GM23338 (cell line): ENCODE measurements at regions not wholly inside any gene's neighbourhood (a gene's known extent, or its start where the extent isn't known, plus 50 kb on each side); places are given as distances from the start of the nearest gene placed in this dataset.

Source experiments
- ATAC-seq: fragments of 200-7000 bp; cut with Tn5 transposase; 3 replicates; pipeline ENCODE4 v1.9.1; 2020
- DNase-seq: peaks from one replicate; pipeline ENCODE4 v3.0.0-alpha.2; 2015; ENCODE audit warnings: low spot score
- H2AFZ ChIP-seq: fragments of 200-600 bp; sonication (generic); 2 replicates; pipeline ENCODE4 v1.8.0; 2016; ENCODE audit warnings: antibody characterized with exemption, mild to moderate bottlenecking, moderate library complexity
- H3F3A ChIP-seq: fragments of 200-600 bp; sonication (generic); replicated peaks from 2 replicates; pipeline ENCODE4 v1.8.0; 2017; ENCODE audit warnings: antibody characterized with exemption, mixed run types, low read depth
- H3K27ac ChIP-seq: fragments of 200-600 bp; sonication (generic); 2 replicates; pipeline ENCODE4 v1.6.1; 2016; ENCODE audit warnings: low read depth
- H3K27me3 ChIP-seq: fragments of 200-600 bp; sonication (generic); 2 replicates; pipeline ENCODE4 v1.8.0; 2016; ENCODE audit warnings: mild to moderate bottlenecking, mixed run types, moderate library complexity; ENCODE audit not compliant: insufficient read depth
- H3K36me3 ChIP-seq: fragments of 200-600 bp; sonication (generic); 2 replicates; pipeline ENCODE4 v1.8.0; 2016; ENCODE audit warnings: mild to moderate bottlenecking; ENCODE audit not compliant: insufficient read depth
- H3K4me1 ChIP-seq: fragments of 200-600 bp; sonication (generic); 2 replicates; pipeline ENCODE4 v1.8.0; 2016; ENCODE audit warnings: mild to moderate bottlenecking, moderate library complexity; ENCODE audit not compliant: insufficient read depth
- H3K4me2 ChIP-seq: fragments of 200-600 bp; sonication (generic); 2 replicates; pipeline ENCODE4 v1.7.1; 2017; ENCODE audit warnings: mixed run types
- H3K4me3 ChIP-seq: fragments of 200-600 bp; sonication (generic); 2 replicates; pipeline ENCODE4 v1.6.1; 2016; ENCODE audit warnings: mixed run types
- H3K79me2 ChIP-seq: fragments of 200-600 bp; sonication (generic); replicated peaks from 2 replicates; pipeline ENCODE4 v1.8.0; 2017; ENCODE audit warnings: mild to moderate bottlenecking; ENCODE audit not compliant: insufficient read depth
- H3K9me2 ChIP-seq: fragments of 200-600 bp; sonication (generic); 2 replicates; pipeline ENCODE4 v1.8.0; 2017; ENCODE audit not compliant: insufficient read depth
- H4K20me1 ChIP-seq: fragments of 200-600 bp; sonication (generic); replicated peaks from 2 replicates; pipeline ENCODE4 v1.8.0; 2017; ENCODE audit warnings: mild to moderate bottlenecking; ENCODE audit not compliant: insufficient read depth
- H3K27ac Mint-ChIP-seq: 2 replicates; pipeline ENCODE4 v1.8.0; 2020; ENCODE audit warnings: inconsistent platforms, mild to moderate bottlenecking, moderate library complexity, mixed read lengths
- H3K27me3 Mint-ChIP-seq: 3 replicates; pipeline ENCODE4 v1.8.0; 2022; ENCODE audit warnings: low read depth, mild to moderate bottlenecking, moderate library complexity, mixed read lengths, inconsistent platforms; ENCODE audit not compliant: insufficient read depth, poor library complexity
- H3K36me3 Mint-ChIP-seq: 3 replicates; pipeline ENCODE4 v1.8.0; 2021; ENCODE audit warnings: low read depth, mild to moderate bottlenecking, inconsistent platforms, moderate library complexity, mixed read lengths
- H3K4me1 Mint-ChIP-seq: 3 replicates; pipeline ENCODE4 v1.8.0; 2020; ENCODE audit warnings: mild to moderate bottlenecking, inconsistent platforms, mixed read lengths
- H3K4me3 Mint-ChIP-seq: 3 replicates; pipeline ENCODE4 v1.8.0; 2021; ENCODE audit warnings: moderate library complexity, mild to moderate bottlenecking, inconsistent platforms, mixed read lengths
- H3K9me3 Mint-ChIP-seq: 3 replicates; pipeline ENCODE4 v1.8.0; 2020; ENCODE audit warnings: moderate library complexity, mild to moderate bottlenecking, inconsistent platforms, mixed read lengths
- EZH2 ChIP-seq: fragments of 200-600 bp; sonication (generic); IDR thresholded peaks from one replicate; pipeline ENCODE4 v1.8.0; 2017; ENCODE audit warnings: antibody characterized with exemption, mild to moderate bottlenecking, low read depth; ENCODE audit not compliant: unreplicated experiment
- EZH2phosphoT487 ChIP-seq: fragments of 200-600 bp; sonication (generic); IDR thresholded peaks from one replicate; pipeline ENCODE4 v1.8.1; 2018; ENCODE audit warnings: antibody characterized with exemption; ENCODE audit not compliant: unreplicated experiment
- ZNF114 ChIP-seq: fragments of 250-450 bp; sonication (Bioruptor Pico); IDR thresholded peaks from 2 replicates; pipeline ENCODE4 v1.5.0; 2020; ENCODE audit warnings: mild to moderate bottlenecking, moderate library complexity
- TF ChIP-seq, protein P1 (sequence below): fragments of 250-450 bp; sonication (Bioruptor Pico); IDR thresholded peaks from 2 replicates; pipeline ENCODE4 v1.5.0; 2020; ENCODE audit warnings: mild to moderate bottlenecking, moderate library complexity
- TF ChIP-seq, protein P2 (sequence below): IDR thresholded peaks from 2 replicates; pipeline ENCODE4 v1.6.1; 2016; ENCODE audit warnings: antibody characterized with exemption

DNA sequence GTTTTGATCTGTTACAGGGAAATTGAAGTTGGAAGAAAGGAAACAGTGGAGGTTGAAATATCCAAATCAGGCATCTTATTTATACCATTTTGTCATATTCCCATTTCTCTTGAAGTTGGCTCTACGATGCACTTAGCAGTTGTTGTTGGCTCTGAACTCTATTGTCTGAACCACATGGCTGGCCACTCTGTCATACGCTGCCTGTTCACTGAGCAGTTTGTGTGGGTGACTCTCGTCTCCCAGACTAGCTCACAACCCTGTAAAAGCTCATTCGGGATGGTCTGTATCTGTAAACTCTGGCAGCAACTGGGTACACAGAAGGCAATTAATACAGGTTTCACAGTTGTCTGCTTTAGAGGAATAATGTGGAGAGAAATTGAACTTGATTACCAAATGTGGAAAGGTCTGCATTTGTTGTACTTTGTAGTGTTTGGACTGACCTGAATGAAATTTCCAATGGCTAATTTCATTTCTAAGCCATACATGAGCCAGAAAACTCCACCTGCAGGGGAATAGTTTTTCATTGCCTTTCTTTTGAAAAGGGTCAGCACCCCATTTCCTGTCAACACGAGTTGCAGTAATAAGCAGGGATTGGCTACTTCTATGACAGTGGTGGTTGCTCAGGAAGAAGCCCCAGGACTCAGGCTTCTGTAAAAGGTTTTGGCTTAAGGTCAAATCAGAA lies 378.2 kb downstream of the OSR1 start (continued):
- TF ChIP-seq EZH2phosphoT487: no peak
- TF ChIP-seq, protein P1, sequence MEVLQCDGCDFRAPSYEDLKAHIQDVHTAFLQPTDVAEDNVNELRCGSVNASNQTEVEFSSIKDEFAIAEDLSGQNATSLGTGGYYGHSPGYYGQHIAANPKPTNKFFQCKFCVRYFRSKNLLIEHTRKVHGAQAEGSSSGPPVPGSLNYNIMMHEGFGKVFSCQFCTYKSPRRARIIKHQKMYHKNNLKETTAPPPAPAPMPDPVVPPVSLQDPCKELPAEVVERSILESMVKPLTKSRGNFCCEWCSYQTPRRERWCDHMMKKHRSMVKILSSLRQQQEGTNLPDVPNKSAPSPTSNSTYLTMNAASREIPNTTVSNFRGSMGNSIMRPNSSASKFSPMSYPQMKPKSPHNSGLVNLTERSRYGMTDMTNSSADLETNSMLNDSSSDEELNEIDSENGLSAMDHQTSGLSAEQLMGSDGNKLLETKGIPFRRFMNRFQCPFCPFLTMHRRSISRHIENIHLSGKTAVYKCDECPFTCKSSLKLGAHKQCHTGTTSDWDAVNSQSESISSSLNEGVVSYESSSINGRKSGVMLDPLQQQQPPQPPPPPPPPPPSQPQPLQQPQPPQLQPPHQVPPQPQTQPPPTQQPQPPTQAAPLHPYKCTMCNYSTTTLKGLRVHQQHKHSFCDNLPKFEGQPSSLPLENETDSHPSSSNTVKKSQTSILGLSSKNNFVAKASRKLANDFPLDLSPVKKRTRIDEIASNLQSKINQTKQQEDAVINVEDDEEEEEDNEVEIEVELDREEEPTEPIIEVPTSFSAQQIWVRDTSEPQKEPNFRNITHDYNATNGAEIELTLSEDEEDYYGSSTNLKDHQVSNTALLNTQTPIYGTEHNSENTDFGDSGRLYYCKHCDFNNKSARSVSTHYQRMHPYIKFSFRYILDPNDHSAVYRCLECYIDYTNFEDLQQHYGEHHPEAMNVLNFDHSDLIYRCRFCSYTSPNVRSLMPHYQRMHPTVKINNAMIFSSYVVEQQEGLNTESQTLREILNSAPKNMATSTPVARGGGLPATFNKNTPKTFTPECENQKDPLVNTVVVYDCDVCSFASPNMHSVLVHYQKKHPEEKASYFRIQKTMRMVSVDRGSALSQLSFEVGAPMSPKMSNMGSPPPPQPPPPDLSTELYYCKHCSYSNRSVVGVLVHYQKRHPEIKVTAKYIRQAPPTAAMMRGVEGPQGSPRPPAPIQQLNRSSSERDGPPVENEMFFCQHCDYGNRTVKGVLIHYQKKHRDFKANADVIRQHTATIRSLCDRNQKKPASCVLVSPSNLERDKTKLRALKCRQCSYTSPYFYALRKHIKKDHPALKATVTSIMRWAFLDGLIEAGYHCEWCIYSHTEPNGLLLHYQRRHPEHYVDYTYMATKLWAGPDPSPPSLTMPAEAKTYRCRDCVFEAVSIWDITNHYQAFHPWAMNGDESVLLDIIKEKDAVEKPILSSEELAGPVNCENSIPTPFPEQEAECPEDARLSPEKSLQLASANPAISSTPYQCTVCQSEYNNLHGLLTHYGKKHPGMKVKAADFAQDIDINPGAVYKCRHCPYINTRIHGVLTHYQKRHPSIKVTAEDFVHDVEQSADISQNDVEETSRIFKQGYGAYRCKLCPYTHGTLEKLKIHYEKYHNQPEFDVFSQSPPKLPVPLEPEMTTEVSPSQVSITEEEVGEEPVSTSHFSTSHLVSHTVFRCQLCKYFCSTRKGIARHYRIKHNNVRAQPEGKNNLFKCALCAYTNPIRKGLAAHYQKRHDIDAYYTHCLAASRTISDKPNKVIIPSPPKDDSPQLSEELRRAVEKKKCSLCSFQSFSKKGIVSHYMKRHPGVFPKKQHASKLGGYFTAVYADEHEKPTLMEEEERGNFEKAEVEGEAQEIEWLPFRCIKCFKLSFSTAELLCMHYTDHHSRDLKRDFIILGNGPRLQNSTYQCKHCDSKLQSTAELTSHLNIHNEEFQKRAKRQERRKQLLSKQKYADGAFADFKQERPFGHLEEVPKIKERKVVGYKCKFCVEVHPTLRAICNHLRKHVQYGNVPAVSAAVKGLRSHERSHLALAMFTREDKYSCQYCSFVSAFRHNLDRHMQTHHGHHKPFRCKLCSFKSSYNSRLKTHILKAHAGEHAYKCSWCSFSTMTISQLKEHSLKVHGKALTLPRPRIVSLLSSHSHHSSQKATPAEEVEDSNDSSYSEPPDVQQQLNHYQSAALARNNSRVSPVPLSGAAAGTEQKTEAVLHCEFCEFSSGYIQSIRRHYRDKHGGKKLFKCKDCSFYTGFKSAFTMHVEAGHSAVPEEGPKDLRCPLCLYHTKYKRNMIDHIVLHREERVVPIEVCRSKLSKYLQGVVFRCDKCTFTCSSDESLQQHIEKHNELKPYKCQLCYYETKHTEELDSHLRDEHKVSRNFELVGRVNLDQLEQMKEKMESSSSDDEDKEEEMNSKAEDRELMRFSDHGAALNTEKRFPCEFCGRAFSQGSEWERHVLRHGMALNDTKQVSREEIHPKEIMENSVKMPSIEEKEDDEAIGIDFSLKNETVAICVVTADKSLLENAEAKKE (CRISPR knock-in tag): no peak

DNA sequence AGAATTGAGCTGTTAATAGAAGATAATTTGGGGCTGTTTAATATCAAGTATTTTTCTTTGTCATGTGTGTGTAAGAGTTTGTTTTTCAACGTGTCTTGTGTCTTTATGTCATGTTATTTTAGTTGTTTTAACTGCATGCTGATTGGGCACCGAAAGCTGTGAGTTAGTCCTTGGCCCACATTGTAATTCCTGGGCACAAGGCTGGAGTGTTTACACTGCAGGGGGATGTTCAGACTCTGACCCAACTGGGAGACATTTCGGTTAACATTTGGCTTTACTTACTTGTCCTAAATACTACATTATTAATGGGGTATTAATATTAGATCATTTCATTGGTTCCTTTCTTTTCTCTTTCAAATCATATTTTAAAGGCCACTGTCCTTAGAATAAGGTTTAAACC lies 381.0 kb downstream of the OSR1 start:
- no peak overlapping the region for H3K4me3 Mint-ChIP-seq
- DNase-seq (no peak), ATAC-seq (no peak)
- Histone ChIP-seq H3K79me2 (no peaks in the 10 kb centered on the region), H3K4me1 (no peaks in the 10 kb centered on the region), H3F3A (no peaks in the 10 kb centered on the region), H3K27ac (no peak overlapping the region), H3K4me3 (no peak overlapping the region), H3K27me3 (no peaks in the 10 kb centered on the region), H2AFZ (no peak overlapping the region), H3K9me2 (no peaks in the 10 kb centered on the region), H4K20me1 (no peaks in the 10 kb centered on the region), H3K4me2 (no peak overlapping the region), H3K36me3 (no peaks in the 10 kb centered on the region)
- TF ChIP-seq, protein P2, sequence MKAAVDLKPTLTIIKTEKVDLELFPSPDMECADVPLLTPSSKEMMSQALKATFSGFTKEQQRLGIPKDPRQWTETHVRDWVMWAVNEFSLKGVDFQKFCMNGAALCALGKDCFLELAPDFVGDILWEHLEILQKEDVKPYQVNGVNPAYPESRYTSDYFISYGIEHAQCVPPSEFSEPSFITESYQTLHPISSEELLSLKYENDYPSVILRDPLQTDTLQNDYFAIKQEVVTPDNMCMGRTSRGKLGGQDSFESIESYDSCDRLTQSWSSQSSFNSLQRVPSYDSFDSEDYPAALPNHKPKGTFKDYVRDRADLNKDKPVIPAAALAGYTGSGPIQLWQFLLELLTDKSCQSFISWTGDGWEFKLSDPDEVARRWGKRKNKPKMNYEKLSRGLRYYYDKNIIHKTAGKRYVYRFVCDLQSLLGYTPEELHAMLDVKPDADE: no peak
- no peak for TF ChIP-seq ZNF114 (CRISPR knock-in tag)
- no peak for TF ChIP-seq EZH2
- no peaks in the 10 kb centered on the region for H3K36me3 Mint-ChIP-seq
- H3K9me3 Mint-ChIP-seq: no peaks in the 10 kb centered on the region
- H3K27ac Mint-ChIP-seq: no peak overlapping the region
- H3K4me1 Mint-ChIP-seq: peaks cover 25% of the 10 kb centered on the region
- peaks cover 3% of the 10 kb centered on the region for H3K27me3 Mint-ChIP-seq
